Mesenteric fat pad (tissue), 1 donor: ENCODE measurements at regions not wholly inside any gene's neighbourhood (a gene's known extent, or its start where the extent isn't known, plus 50 kb on each side); places are given as distances from the start of the nearest gene placed in this dataset.

Experiments used
- DNase-seq: peaks from one replicate; pipeline ENCODE4 v3.0.0-alpha.2; 2020; ENCODE audit warnings: low spot score
- donor health status: DM: yes; HTN: yes; CAD: no.

DNA sequence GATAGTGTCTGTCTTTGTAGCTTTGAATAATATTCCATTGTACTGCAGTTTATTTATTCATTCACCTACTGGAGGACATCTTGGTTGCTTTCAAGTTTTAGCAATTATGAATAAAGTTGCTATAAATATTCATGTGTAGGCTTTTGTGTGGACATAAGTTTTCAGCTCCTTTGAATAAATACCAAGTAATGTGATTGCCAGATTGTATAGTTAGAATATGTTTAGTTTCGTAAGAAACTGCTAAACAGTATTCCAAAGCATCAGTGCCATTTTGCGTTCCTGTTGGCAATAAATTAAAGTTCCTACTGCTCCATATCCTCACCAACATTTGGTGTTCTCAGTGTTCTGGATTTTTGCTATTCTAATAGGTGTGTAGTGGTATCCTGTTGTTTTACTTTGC, 311.7 kb upstream of the FMN2 start:
- no peak for DNase-seq

DNA sequence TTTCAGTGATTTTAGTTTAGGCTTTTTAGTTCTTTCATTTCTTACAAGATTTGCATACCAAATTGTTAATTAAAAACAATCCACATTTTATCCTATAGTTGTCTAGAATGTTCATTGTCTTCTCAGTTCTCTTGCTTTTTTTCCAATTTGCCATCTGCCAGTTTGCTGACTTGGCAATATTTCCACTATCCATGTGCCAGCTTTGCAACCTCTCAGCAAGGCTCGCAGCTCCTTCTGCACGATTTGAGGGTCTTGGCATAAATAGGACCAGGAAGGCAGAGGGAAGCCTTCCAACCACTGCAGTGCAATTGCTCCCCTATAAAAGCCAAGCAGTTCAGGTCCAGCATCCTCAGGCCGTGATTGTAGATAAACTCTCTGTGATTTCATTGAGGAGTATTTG, 306.8 kb upstream of the FMN2 start:
- DNase-seq = no peak

DNA sequence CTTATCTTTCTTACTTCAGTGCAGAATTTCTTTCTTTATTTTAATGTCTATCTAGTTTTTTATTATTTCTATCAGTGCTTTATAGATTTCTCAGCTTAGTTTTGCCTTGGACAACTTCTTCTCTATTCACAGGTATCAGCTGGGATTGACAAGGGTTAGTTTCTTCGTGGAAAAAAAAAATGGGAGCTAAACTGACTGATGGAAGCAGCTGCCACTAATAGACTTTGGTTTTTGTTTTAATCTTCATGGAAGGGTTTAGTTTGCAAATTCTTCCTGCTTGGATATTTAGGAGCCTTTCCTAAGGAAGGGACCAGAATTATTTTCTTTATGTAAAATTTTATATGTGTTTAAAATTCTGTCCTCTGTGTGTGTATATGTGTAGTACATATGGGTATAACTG, 306.1 kb upstream of the FMN2 start:
- no peak for DNase-seq

DNA sequence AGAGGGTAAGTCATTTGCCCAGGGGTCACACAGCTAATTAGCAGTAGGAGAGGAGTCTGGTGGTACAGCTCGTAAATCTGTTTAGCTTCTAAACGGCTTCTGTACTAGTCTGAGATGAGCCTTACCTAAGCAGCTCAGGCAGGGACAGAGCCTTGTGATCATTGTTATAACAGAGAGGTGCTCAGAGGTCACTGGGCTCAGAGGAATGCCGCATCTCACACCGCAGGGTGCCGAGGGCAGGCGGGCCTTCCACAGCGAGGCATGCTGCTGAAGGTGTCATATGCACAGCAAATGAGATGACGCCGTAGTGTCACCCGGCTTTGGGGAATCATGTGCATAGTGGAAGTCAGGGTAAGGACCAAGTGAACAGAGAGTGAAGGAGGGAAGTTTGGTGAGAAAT, 305.2 kb upstream of the FMN2 start:
- DNase-seq = no peak

DNA sequence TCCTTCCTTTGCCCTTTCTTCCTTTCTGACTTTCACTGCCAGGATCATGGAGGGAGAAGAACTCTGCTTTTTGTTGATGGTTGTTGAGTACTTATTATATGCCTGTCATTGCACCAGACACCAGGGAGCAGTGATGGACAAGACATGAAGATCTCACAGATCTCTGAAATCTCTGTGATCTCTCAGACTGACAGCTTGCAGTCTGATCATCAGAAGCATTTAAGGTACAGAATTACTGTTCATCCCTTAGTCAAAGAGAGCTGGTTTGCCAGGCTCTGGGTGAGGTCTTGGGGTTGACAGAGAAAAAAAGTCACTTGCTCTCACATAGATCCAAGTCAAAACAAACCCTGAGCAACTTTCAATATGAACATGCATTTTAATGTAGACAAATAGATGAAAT, 299.5 kb upstream of the FMN2 start:
- no peak for DNase-seq

DNA sequence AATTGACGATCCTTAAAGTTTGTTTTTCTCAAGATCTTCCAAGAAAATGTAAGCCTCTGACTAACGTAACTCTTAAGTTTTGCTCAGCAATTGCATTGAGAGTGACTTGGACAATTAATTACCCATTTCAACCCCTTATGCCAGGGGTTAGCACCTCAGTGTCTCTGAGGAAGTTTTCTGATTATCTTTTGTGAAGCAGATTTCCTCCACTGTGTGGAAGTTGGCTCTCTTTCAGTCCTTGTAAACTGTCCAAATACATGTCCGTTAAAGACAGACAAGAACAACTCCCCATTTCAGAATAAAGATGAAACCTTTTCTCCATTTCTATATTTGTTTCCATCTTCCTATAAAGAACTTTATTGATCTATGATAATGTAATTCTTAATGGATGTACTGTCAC, 296.4 kb upstream of the FMN2 start:
- DNase-seq = no peak

DNA sequence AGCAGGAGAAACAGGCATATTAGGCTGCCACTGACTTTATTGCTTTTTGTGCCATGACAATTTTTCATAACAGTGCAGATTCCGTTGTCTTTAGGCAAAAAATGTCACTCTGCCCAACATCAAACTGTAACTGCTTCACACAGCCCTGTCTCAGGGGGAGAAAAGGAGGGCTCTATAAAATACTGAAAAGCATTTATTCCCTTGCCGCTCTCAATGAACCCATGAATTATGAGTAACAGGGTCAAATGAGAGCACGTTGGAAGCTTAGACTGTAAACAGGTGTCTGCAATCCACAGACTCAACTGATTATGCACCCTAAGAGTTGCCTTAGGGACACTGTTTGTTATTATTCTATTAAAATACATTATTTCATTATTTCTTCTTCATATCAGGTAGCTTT, 292.1 kb upstream of the FMN2 start:
- no peak for DNase-seq

DNA sequence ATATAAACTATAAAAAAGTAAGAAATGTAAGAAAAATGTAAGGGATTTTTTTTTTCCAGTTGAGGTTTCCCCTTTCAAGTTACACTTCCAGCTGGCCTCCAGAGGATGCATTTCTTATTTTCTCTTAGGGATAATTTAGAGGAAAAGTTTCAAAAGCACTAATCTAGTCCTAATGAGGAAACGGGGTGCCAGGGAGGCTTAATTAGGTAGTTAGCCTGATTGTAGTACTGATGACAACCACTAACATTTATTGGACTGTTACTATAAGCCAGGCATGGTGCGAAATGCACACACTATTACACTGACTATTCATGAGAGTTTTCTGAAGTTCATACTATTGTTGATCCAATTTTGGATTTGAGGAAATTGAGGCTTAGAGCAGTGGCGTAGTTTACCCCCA, 290.8 kb upstream of the FMN2 start:
- no peak for DNase-seq

DNA sequence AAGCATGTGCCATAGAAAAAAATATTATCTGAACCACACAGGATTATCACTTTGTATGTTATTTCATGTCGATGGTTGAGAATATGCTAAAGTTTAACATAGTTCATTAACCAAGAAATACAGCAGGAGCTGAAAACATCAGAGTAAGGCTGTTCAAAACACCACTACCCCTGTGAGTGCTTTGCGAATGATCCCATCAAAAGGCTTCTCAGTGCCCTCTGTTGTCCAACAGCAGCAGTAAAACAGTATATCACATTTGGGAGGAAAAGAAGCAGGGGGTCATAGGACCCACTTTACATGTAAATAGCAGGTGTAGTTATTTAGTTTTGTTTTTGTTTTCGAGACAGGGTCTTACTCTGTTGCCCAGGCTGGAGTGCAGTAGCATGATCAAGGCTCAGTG, 289.4 kb upstream of the FMN2 start:
- no peak for DNase-seq

DNA sequence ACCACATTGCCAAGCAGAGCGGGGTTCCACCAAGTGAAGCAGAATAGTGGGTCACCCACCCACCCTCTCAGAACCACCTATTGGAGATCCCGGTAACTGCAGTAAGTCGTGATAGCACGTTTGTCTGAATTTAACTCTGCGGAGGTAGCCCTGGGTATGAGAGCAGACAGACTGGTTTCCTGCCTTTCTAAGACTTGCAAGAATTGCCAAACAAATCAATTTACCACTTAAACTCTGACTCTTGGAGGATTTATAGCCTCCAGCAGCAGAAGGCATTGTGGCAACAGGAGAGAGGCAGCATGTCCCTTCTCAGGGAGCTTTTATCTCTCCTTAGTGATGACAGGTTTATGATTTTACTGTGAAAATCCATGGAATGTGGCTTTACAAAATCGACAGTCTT, 287.9 kb upstream of the FMN2 start:
- DNase-seq = no peak

DNA sequence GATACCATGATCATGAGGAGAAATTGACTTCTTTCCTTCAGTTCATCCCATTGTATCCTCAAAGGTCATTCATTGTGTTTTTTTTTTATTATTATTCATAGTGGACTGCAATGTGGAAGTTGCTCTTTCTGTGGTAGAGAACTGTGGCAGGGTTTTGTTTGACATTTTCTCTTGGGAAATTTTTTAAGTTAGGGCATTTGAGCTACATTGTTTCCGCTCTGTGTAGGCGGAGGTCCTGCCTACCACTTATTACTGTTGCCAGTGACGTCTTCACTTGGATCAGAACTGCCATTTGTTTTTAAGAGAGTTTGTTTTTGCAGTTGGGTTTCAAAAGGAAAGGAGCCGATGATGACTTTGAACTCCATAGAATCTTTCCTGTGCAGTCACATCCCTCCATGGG, 287.4 kb upstream of the FMN2 start:
- no peak for DNase-seq

DNA sequence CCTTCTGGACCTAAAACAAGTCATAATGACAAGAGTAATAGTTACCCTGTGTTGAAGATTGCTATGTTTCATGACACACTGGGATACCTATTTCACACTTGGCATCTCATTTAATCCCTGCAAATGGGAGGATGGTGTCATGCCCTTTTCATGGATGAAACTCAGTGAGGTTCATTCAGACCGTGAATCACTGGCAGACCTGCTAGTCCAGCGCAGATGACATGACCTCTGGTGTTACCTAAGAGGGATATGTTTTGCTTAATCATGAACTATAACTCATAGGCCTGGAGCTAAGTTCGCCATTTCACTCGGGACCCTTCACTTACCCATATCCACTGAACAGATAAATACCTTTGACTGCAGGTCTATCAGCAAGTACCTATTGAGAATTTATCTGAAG, 286.6 kb upstream of the FMN2 start:
- DNase-seq = no peak

DNA sequence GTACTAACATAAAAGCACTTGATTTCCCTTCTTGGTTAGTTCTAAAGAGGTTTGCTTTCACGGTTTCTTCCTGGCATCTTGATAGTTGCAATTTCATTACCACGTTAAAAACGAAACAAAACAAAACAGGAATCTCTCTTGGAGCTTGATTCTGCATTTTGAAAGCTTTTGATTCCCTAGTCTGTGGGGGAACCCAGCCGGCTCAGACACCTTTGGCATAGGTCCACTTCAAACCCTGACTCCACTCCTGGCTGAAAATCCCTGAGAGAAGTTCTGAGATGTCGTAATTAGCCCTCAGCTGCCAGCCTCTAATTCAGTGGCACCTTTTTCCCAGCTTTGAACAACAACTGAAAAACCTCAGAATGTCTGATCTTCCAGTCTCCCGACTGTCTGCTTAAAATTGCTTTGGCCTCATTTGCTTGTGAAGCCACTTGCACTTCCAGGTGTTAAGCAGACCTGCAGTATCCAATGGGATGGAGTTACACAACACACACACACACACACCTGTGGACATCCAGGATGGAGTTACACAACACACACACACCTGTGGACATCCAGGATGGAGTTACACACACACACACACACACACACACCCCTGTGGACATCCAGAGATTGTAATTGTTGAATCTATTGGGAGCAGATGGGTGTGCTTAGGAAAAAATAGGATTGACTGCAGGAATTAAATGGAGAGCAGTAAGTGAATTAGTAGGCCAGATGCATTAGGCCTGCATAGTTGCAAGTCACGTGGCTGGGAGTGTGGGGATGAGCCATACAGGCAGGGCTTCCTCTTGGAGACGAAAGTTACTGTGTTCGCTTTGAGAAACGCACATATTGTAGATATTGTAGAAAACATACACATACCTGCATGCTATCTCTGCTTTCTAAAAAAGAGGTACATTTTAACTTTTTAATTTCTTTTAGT, 285.6 kb upstream of the FMN2 start:
- no peak for DNase-seq

DNA sequence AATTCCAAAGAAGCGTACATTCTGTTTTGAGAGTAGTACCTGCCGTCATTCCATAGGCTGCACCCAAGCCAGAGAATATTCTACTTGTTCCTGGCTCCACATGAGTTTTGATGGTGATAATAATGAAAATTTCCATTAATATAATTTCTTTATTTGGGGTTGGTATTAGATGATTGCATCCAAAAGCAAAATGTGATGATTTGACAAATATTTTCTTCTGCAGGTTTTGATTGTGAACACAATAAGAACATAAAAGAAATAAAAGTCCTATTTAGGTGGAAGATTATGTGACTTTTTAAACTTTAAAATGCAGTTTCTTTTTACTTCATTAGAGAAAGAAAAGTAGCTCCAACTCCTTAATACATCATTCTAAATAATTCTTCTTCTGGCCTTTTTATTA, 284.8 kb upstream of the FMN2 start:
- no peak for DNase-seq

DNA sequence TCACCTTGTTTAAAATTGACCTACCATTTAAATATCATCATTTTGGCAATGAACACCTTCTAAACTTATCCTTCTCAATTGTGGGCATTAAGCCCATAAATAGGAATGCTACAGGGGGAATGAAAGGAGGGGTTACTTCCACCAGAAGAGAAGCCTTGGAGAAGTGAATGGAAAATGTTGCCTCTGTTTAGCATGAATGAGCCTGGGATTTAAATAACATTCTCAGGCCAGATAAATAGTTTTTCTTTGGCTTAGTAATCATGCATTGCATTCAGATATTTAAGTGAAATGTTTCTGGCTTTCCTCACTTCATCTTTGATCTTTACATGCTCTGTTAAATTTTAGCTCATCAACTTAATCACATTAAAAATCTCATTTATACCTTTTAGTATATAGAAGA, 284.3 kb upstream of the FMN2 start:
- DNase-seq = no peak

DNA sequence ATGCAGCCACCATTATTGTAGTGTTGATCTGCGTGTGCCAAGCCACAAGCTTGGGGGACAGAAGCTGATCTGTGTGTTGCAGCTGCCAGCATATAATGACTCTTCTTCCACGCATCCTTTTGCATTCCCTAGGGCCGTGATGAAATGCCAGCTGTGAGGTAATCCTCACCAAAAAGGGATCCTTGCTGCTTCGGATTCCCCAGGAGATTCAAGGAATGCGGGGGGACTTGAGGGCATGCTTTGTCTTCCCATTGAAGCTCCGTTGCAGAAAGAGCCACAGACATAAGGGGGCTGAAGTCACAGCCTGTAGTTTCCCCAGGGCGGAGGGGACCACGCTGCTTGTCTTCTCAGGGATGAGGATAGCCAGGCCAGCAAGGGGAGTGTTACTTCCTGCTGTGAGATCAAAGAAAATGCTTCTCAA, 281.6 kb upstream of the FMN2 start:
- DNase-seq = no peak

DNA sequence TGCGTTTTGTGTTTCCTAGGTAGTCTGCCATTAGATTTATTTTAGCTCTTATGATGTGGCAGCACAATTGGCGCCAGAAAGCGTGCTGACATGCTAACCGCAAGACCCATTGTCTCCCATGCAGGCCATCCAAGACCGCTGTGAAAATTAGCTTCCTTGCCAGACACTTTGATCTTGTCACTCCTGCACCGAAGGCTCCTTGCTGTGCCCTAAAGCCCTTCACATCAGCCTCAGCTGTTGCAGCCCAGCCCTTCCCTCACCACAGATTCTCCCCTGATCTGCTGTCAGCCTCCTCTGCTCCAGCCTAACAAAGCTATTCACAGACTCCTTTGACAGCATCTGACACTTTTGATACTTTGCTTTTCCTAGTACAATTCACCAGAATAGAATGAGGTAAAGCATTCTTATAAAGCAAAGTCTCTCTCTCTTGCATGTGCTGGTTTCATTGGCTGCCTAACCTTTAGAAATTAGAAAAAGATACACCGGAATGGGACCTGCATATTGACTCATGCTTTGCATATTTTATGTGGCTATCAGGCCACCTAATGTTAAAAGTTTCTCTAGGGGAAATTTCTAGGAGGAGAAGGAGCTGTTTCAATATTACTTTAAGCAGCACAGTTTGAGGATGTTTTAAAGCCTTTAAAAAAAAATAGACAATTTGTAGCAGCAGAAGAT, 280.3 kb upstream of the FMN2 start:
- DNase-seq = no peak

DNA sequence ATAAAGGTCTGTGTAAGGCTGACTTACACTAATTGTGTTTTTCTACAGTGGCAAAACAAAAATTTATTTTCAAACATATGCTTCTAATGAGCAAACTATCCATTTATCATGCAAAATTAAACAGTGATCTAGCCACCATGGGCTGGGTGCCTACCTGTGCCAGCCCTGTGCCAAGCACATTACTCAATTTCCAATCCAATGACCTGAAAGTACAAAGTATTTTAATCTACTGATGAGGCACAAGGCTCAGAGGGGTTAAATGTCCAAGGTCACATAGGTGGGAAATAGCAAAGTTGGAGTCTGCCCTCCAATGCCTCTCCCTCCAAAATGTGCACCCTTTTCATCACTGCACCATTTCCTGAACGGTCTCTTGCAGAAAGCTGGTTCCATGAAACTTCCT, 279.1 kb upstream of the FMN2 start:
- DNase-seq = no peak

DNA sequence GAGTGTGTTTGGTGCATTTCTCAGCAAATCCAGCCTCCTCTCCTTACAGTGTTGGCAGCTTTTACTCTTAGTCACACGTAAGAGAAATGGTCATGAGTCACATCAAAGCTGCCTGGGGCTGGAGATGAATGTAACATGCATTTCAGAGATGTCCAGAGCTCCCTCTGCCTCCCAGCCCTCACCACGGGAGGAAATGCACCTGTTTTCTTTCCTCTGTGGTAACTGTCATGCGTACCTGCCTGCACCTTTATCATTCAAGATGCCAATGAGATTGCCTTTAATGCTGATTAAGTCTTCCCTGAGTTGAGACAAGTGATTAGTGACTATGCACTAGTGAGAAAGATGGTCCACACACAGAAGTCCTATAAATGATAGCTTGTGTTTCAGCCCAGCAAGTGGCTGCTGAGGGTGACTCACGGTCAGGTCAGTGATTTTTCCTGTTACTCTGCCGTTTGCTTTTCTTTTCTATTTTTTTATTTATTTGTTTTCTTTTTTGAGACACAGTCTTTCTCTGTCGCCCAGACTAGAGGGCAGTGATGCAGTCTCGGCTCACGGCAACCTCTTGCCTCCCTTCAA, 277.3 kb upstream of the FMN2 start:
- DNase-seq = no peak

DNA sequence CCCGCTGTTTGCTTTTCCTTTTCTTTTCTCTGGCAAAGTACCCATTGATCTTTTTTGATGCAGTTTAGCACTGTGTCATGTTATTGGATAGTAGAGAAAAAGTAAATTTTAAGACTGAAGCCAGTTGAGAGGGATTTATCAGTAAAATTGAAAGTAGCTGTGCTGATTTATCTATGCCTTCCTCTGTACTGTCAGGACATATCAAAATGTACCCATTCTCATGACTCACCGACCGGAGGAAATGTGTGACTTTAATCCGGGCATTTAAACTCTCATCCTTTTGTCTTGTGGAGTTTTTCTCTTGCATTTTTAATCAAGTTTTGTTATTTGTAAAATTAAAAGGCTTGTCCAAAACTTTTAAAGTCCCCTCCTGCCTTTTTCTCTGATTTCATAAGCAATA, 276.6 kb upstream of the FMN2 start:
- DNase-seq = no peak

DNA sequence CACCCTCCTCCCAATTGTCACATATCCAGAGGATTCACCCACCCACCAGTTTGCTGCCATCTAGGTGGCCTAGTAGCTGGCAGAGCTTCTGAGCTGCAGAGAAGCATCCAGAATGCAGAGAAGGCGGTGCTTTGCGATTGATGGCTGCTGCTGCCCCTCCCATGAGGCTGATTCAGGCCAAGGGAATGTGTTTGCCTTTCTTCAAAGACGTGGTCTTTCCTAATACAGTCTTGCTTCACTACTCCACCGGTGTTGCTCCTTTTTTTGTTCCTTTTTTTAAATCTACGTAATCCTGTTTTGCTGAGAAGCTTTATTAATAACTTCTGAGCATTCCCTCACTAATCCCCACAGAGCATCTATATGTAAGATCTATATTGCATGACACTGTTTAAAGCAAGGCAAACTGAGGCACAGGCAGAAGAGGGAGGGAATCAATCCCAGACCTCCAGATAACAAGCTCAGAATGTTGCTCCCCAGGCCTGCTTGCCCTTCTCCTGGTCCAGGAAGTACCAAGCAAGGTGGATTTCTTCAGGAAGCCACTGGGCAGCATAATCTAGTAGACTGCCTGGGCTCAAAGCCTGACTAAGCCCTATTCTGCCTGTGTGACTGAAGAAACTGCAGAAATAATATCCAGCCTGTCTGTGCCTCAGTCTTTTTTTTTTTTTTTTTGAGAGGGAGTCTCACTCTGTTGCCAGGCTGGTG, 275.5 kb upstream of the FMN2 start:
- no peak for DNase-seq

DNA sequence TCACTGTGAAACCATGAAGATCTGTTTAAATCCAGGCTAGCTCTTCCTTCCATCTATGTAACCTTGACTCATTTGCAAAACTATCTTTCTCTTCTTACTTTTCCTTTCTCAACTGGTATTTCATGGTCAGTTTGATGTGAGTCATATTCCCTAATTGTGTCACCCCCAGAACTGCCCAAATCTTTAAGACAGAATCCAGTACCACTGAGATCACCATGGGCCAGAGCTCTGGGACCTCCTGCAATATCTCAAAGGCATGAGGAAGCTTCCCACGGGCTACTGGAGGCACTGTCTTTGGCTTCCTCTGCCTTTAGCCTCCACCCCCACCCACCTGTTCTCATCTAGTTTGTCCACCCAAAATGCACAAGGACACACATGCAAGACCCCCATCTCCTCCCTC, 274.4 kb upstream of the FMN2 start:
- DNase-seq = no peak
